ENCODE measurements at regions not wholly inside any gene's neighbourhood (a gene's known extent, or its start where the extent isn't known, plus 50 kb on each side); places are given as distances from the start of the nearest gene placed in this dataset.

DNA sequence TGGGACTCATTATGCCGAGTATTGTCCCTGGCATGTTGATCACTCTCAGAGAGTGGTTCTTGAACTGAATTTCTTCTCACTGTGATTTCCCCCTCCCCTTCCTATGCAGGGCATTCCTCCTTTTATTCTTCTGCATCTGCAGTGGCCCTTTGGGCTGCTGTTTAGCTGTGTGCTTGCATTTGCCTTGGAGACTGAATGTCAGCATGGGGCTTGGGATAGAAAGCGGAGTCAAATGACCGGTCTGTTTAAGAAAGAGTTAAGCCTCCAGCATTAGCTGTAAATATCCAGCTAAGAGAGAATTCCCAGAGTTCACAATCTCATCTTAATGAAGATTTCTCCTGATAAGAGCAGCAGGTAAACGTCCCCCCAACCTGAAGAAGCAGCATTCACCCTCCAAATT lies 65.6 kb upstream of the RMST start:
- Mint-ChIP-seq H3K4me1 (no peaks in the 10 kb centered on the region), H3K27ac (no peak overlapping the region), H3K27me3 (ENCODE audit: low read depth in 3 of 3) (peaks cover 0 to 2% (median 0%) of the 10 kb centered on the region in 3 donors), H3K9me3 (no peaks in the 10 kb centered on the region), H3K36me3 (no peaks in the 10 kb centered on the region), H3K4me3 (no peak overlapping the region)
- Histone ChIP-seq H3K27ac (ENCODE audit: low read depth in 1 of 2, low read length in 2 of 2) (no peak overlapping the region), H3K36me3 (replicated peaks in 1 of 2; ENCODE audit: control insufficient read depth in 1 of 2, insufficient read depth in 2 of 2, low read length in 2 of 2) (no peaks in the 10 kb centered on the region), H3K4me3 (replicated peaks in 1 of 3; ENCODE audit: low read depth in 2 of 3, low read length in 3 of 3) (no peak overlapping the region), H3K9ac (ENCODE audit: insufficient read depth, low read length, poor library complexity, severe bottlenecking) (no peak overlapping the region), H3K4me1 (ENCODE audit: control insufficient read depth in 1 of 2, insufficient read depth in 2 of 2, low read length in 2 of 2) (no peaks in the 10 kb centered on the region), H3K9me3 (replicated peaks in 1 of 2; ENCODE audit: control insufficient read depth in 1 of 2, insufficient read depth in 1 of 2, low read length in 2 of 2) (no peaks in the 10 kb centered on the region), H4K20me1 (ENCODE audit: insufficient read depth, low read length) (no peaks in the 10 kb centered on the region), H3K79me2 (ENCODE audit: insufficient read depth, low read length) (no peaks in the 10 kb centered on the region), H3K4me2 (replicated peaks; ENCODE audit: extremely low read depth, low read length, poor library complexity, severe bottlenecking) (no peak overlapping the region), H3K27me3 (ENCODE audit: control insufficient read depth in 2 of 2, insufficient read depth in 2 of 2, low read length in 2 of 2) (no peaks in the 10 kb centered on the region), H2AFZ (ENCODE audit: insufficient read depth, low read depth, low read length, poor library complexity, severe bottlenecking) (no peak overlapping the region)
- intact Hi-C loops (cut with micrococcal nuclease), result no loop called here
- TF ChIP-seq, protein P1, sequence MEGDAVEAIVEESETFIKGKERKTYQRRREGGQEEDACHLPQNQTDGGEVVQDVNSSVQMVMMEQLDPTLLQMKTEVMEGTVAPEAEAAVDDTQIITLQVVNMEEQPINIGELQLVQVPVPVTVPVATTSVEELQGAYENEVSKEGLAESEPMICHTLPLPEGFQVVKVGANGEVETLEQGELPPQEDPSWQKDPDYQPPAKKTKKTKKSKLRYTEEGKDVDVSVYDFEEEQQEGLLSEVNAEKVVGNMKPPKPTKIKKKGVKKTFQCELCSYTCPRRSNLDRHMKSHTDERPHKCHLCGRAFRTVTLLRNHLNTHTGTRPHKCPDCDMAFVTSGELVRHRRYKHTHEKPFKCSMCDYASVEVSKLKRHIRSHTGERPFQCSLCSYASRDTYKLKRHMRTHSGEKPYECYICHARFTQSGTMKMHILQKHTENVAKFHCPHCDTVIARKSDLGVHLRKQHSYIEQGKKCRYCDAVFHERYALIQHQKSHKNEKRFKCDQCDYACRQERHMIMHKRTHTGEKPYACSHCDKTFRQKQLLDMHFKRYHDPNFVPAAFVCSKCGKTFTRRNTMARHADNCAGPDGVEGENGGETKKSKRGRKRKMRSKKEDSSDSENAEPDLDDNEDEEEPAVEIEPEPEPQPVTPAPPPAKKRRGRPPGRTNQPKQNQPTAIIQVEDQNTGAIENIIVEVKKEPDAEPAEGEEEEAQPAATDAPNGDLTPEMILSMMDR (IDR thresholded peaks at IDR 0.05), result no peak
- DNase-seq, result no peak
- 88% methylated on average over 1 of the region's 4 CpGs for WGBS (ENCODE audit: insufficient coverage)

DNA sequence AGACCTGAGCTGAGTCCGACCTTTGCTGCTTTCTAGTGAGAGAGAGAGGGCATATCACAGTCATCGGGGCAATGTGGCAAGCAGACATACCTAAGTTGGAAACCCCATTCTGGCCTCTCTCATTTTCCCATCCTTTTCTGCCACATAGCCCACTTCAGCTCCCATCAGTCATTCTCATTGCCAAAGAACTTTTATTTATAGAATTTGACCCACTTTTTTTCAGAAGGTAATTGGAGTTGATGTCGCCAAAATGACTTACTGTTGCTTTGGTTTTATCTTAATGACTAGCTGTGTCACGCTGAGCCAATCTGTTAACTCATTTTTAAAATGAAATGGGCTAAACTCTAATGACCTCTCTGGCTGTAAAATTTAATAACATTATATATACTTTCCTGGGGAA lies 63.9 kb upstream of the RMST start:
- Histone ChIP-seq H3K9me3 (replicated peaks in 1 of 2; ENCODE audit: control insufficient read depth in 1 of 2, insufficient read depth in 1 of 2, low read length in 2 of 2) (no peaks in the 10 kb centered on the region), H3K4me3 (replicated peaks in 1 of 3; ENCODE audit: low read depth in 2 of 3, low read length in 3 of 3) (no peak overlapping the region), H3K36me3 (replicated peaks in 1 of 2; ENCODE audit: control insufficient read depth in 1 of 2, insufficient read depth in 2 of 2, low read length in 2 of 2) (no peaks in the 10 kb centered on the region), H3K27ac (ENCODE audit: low read depth in 1 of 2, low read length in 2 of 2) (no peak overlapping the region), H3K9ac (ENCODE audit: insufficient read depth, low read length, poor library complexity, severe bottlenecking) (no peak overlapping the region), H3K4me2 (replicated peaks; ENCODE audit: extremely low read depth, low read length, poor library complexity, severe bottlenecking) (no peak overlapping the region), H3K79me2 (ENCODE audit: insufficient read depth, low read length) (no peaks in the 10 kb centered on the region), H2AFZ (ENCODE audit: insufficient read depth, low read depth, low read length, poor library complexity, severe bottlenecking) (no peak overlapping the region), H3K4me1 (ENCODE audit: control insufficient read depth in 1 of 2, insufficient read depth in 2 of 2, low read length in 2 of 2) (no peaks in the 10 kb centered on the region), H3K27me3 (ENCODE audit: control insufficient read depth in 2 of 2, insufficient read depth in 2 of 2, low read length in 2 of 2) (no peaks in the 10 kb centered on the region), H4K20me1 (ENCODE audit: insufficient read depth, low read length) (no peaks in the 10 kb centered on the region)
- Mint-ChIP-seq H3K9me3 (no peaks in the 10 kb centered on the region), H3K4me3 (no peak overlapping the region), H3K27me3 (ENCODE audit: low read depth in 3 of 3) (peaks cover 0 to 2% (median 0%) of the 10 kb centered on the region in 3 donors), H3K4me1 (no peaks in the 10 kb centered on the region), H3K36me3 (no peaks in the 10 kb centered on the region), H3K27ac (no peak overlapping the region)
- DNase-seq, result no peak
- TF ChIP-seq, protein P1 (IDR thresholded peaks at IDR 0.05), result no peak
- intact Hi-C loops (cut with micrococcal nuclease), result no loop called here
- 100% methylated on average over 3 of the region's 4 CpGs for WGBS (ENCODE audit: insufficient coverage)
